HG02943 (cell line): ENCODE measurements at regions not wholly inside any gene's neighbourhood (a gene's known extent, or its start where the extent isn't known, plus 50 kb on each side); places are given as distances from the start of the nearest gene placed in this dataset.

Experiments
- ATAC-seq: cut with Tn5 transposase; IDR thresholded peaks from one replicate; pipeline ENCODE4 v1.9.1; 2021; ENCODE audit warnings: mild to moderate bottlenecking, low read depth, moderate library complexity; ENCODE audit not compliant: unreplicated experiment

GRCh38 chr5:18975624-18976023, 1012.4 kb downstream of the CDH18 start:
- ATAC-seq: no peak

GRCh38 chr5:18977880-18978279, 1010.1 kb downstream of the CDH18 start:
- ATAC-seq: no peak

DNA sequence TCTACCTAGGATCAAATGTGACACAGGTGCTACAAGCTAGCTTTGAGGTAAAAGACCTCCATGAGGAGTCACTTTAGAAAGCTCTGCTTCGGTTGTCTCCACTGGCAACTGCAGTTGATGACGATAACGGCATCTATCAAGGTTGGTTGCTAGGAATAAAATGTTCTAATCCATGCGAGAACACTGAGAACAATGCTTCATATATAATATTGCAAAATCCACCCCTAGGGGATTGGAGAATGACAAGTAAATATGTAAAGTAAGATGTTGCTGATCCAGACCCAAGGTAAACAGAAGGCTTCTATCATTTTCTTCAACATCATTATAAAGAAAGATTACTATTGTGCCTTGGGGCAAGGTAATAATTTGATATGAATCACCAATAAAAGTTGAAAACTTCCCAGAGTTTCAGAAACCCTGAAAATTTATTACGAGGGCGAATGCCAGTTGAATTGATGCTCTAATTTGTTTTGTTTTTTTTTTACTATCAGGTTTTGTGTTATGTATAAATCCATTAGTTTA, 1003.4 kb downstream of the CDH18 start:
- ATAC-seq: no peak

DNA sequence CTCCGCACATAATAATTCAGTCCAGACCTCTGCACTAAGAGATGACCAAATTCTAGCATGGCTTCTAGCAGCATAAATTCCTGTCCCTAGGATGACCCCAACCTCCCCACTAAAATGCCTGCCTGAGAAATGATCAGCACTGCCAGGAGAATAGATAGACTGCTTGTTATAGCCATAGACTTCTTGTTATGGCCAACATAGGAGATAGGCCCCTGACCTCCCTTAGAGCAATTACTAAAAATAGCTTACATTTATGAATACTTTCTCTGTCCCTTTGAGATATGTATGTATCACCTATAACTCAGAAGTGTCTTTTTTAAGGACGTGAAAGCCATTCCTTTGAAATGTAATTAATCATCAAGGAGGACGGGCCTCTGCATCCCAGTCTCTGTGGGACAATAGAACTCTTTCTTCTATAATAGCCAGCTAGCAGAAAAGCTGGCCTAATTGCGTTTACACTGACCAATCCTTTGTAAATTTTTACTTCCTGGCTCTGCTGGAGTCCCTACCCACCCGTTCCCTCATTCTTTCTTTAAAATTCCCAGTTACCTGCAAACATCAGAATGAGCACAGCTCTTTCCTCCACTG, 1002.7 kb downstream of the CDH18 start:
- ATAC-seq: no peak

DNA sequence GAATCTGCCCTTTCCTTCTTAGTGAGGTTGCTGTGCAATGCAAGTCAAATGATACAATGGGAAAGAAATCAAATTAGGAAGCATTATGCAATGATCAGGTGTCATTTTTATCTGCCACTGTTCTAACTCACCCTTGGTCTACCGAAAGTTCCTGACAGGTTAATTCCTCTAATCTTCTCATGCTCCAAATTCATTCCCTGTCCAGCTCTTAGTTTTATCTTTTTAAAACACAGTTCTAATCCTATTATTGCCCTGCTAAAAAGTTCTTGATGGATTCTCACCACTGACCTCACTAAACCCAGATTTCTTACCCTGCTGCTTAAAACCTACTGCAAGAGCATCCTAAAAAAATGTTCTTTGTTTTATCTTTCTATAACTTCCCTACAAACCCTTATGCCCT, 1000.9 kb downstream of the CDH18 start:
- ATAC-seq: no peak

DNA sequence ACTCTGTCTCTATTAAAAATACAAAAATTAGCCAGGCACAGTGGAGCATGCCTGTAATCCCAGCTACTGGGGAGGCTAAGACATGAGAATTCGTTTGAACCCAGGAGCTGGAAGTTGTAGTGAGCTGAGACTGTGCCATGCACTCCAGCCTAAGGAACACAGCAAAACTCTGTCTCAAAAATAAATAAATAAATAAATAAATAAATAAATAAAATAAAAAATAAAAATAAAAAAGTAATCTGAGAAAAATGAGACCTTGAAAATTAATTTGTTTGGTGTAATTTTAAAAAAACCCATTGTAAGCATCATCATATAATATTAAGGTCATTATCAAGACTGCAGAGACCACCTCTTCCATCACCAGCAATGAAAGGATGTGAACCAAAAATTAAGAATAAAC, 997.1 kb downstream of the CDH18 start:
- ATAC-seq: no peak

DNA sequence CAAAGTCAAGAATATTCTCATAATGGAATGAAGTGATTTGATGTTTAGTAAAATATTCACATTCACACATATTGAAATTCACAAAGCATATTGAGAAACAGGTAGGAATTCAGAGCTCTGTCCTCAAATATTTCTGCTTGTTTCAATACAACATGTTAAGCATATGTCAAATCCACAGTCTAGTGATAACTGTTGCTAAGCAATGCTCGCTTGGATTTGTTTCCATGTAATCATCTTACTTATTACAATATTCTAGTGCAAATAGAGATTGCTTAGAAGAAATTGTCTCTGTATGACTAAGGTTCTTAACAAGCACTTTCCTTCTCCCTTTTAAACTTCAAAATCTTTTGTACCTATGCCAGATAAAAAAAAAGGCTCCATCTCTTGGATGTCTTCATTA, 995.7 kb downstream of the CDH18 start:
- ATAC-seq: no peak

- no peak for ATAC-seq
These were observed 988.5 kb downstream of the CDH18 start for GRCh38 chr5:18999478-18999877.

- ATAC-seq: no peak
These were observed 986.9 kb downstream of the CDH18 start for GRCh38 chr5:19001054-19001453.

DNA sequence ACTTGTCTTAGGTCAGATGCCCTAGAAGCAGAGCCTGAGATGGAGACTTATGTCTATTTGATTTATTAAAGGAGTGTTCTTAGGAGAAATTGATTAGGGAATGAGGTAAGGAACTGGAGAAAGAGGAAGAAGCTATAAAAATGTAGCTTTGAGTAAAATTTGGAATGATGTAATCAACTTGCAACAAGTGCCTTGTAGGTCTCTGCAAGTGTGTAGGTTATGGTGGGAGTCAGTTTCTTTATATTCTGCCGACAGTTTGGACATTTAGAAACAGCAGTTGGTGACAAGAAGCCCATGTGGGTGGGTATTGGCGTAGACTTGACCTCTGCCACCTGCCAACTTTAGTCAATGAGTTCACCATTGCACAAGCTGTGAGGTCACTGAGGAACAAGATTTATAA, 986.5 kb downstream of the CDH18 start:
- no peak for ATAC-seq

- no peak for ATAC-seq
These were observed 985.9 kb downstream of the CDH18 start for GRCh38 chr5:19002111-19002510.

GRCh38 chr5:19018822-19019221, 969.2 kb downstream of the CDH18 start:
- no peak for ATAC-seq

- no peak for ATAC-seq
These were observed 956.5 kb downstream of the CDH18 start for GRCh38 chr5:19031491-19031890.

DNA sequence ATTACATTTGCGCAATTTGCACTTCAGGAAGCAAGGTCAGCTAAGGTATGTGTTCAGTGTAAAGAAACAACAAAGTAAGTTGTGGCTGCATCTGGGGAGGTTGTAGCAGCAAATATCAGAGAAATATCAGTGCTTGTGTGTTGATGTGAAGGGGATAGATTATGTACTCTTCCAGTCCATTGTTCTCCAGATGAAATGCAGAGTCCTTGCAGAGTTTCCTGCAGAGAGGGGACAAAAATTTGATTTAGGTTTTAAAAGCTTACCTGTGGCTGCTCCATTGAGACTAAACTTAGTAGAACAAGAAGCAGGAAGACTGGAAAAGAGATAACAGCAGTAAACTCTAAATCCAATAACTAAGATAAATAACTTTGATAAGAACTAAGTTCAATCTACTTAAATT, 952.2 kb downstream of the CDH18 start:
- ATAC-seq: no peak

DNA sequence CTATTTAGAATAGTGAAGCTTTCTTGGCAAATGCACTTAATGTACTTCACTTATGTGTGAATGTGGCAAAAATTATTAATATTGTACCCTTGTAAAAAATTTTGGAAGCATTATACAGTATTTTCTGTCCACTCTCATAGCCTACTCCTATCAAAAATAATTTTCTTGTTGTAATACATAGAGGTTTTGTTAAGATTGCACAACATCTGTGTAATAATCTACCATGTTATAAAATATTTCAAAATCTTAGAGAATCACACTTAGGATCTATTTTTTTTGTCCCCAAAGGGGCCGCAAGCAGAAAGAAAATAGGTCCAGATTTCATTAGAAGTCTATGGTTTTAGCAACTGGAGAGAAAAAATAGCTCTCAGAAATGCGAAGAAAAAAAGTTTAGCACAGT, 945.9 kb downstream of the CDH18 start:
- no peak for ATAC-seq

GRCh38 chr5:19044311-19044710, 943.7 kb downstream of the CDH18 start:
- ATAC-seq: no peak

DNA sequence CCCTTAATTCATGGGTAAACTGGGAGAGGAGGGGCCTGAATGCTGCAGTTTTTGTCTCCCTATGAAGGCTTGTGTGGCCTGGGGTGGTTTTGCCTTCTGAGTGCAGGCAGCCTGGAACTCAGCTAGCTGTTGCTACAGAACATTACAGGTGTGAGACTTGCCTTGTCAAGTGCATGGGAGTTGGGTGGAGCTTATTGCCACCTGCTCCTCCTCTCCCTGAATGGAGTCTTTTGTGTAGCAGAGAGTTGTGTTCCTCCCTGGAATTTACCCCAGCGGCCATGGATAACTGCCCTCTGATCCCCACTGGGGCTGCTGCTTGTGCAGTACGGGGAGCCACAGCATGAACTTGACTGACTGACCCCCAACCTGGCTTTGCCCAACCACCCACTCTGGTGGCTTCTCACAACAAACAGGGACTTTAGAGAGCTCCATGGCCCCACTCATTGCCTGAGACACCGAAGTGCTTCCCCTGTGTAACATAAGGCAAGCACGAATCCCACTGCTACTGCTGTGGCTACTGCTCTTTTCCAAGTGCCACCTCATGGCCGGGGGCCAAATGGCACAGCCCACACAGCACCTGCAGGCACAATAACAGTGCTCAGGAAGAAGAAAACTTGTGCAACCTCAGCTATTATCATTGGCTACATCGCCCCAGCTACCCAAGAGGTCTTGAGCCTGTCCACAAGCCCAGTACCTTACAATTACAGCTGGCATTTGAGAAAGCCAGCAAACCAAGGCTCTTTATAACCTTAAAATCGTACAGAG, 942.9 kb downstream of the CDH18 start:
- no peak for ATAC-seq

DNA sequence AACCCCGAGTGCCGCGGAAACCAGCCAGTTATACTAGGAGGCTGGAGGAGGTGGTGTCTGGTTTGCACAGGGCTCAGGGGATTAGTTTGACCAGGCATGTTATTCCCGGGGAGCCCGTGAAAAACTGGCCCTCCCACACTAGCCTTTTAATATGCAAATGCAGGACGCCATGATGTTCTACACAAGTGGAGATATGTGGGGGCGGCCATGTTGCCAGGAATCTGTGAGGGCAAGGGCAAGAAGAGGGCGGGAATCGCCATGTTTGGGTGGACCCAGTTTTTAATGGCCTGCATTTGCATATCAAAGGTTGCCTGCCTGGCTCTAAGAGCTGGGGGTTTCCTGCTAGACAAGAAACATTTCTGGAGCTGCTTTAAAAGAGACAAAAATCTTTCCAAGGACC, 940.7 kb downstream of the CDH18 start:
- ATAC-seq: no peak

GRCh38 chr5:19048726-19049125, 939.3 kb downstream of the CDH18 start:
- ATAC-seq: no peak

- no peak for ATAC-seq
These were observed 929.8 kb downstream of the CDH18 start for GRCh38 chr5:19058216-19058615.

GRCh38 chr5:19064094-19064493, 923.9 kb downstream of the CDH18 start:
- ATAC-seq: no peak

DNA sequence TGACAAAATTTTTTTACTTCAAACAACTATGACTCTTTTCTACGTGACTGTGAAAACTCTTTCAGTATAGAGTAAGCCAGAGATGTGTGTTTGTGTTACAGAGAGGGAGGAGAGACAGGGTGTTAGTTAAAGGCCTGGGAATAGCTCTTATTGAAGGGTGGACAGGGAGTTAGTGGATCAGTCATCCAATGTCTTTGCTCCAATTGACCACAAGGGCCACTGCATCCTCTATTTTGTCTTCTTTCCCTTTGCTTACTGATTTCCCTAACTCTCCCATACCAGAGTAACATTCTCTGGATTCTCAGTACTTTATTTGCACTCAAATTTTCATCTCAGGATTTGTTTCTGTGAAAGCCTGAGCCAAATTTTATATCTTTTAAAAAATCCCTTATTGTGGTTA, 920.3 kb downstream of the CDH18 start:
- no peak for ATAC-seq
